Astrocyte of the cerebellum (primary cell): ENCODE measurements at regions not wholly inside any gene's neighbourhood (a gene's known extent, or its start where the extent isn't known, plus 50 kb on each side); places are given as distances from the start of the nearest gene placed in this dataset.
A peak's percentile ranks its signal among the peaks of the same experiment; 100 is the strongest.
"Not testable (repeated sequence)": the region's sequence is repeated elsewhere in the genome, so short reads cannot be mapped to it uniquely, and the experiment has no call there.

Experiments
- DNase-seq: peaks from one replicate; pipeline ENCODE4 v3.0.0-alpha.2; 2011; ENCODE audit warnings: low read depth
- H3K4me3 ChIP-seq: 2 replicates; pipeline ENCODE4 v1.5.1; 2011; ENCODE audit warnings: mild to moderate bottlenecking, low read depth, low read length, moderate library complexity
- in situ Hi-C: cut with HindIII; loops from 2 replicates; pipeline ENCODE4 v1.10.0; 2017; ENCODE audit warnings: low sequenced_read_pairs
- TF ChIP-seq, protein P1 (sequence below): IDR thresholded peaks from 2 replicates; pipeline ENCODE4 v1.5.1; 2012; ENCODE audit warnings: low read length, low read depth, moderate library complexity, mild to moderate bottlenecking; ENCODE audit errors: missing control alignments

DNA sequence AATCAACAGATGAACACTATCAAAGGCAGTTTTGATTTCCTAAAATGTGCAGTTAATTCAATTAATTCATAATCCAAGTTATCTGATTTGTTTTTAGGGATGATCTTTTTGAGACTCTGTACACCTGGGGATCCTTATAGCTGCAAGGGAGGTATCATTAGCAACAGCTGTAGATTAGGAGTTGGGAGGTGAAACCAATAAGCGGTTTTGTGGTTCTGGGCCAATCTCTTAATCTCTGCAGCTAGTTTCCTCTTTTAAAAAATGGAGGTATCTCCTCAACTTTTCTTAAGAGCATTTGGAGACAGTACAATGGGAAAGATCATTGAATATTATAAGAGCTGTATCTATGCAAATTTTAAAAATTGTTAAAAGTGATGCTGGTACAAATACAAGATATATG lies 126.0 kb downstream of the MC4R start:
- no peak for DNase-seq
- in situ Hi-C loops, result no loop called here
- no peak overlapping the region for H3K4me3 ChIP-seq
- TF ChIP-seq, protein P1, sequence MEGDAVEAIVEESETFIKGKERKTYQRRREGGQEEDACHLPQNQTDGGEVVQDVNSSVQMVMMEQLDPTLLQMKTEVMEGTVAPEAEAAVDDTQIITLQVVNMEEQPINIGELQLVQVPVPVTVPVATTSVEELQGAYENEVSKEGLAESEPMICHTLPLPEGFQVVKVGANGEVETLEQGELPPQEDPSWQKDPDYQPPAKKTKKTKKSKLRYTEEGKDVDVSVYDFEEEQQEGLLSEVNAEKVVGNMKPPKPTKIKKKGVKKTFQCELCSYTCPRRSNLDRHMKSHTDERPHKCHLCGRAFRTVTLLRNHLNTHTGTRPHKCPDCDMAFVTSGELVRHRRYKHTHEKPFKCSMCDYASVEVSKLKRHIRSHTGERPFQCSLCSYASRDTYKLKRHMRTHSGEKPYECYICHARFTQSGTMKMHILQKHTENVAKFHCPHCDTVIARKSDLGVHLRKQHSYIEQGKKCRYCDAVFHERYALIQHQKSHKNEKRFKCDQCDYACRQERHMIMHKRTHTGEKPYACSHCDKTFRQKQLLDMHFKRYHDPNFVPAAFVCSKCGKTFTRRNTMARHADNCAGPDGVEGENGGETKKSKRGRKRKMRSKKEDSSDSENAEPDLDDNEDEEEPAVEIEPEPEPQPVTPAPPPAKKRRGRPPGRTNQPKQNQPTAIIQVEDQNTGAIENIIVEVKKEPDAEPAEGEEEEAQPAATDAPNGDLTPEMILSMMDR, result no peak

DNA sequence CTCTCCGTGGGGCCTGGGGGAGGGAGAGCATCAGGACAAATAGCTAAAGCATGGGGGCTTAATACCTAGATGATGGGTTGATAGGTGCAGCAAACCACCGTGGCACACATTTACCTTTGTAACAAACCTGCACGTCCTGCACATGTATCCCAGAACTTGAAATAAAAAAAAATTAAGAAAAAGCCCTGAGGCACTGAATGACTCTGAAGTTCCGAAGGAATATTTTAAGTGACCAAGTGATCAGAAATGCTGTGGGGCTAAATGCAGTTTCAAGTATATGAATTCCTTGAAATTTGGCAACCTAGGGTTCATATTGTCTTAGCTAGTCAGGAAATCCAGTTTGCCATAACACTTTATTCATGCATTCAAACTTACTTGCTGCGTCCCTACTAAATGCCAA lies 127.5 kb downstream of the MC4R start:
- H3K4me3 ChIP-seq, result no peak overlapping the region
- in situ Hi-C loops, result no loop called here
- TF ChIP-seq, protein P1, result no peak
- DNase-seq, result no peak

DNA sequence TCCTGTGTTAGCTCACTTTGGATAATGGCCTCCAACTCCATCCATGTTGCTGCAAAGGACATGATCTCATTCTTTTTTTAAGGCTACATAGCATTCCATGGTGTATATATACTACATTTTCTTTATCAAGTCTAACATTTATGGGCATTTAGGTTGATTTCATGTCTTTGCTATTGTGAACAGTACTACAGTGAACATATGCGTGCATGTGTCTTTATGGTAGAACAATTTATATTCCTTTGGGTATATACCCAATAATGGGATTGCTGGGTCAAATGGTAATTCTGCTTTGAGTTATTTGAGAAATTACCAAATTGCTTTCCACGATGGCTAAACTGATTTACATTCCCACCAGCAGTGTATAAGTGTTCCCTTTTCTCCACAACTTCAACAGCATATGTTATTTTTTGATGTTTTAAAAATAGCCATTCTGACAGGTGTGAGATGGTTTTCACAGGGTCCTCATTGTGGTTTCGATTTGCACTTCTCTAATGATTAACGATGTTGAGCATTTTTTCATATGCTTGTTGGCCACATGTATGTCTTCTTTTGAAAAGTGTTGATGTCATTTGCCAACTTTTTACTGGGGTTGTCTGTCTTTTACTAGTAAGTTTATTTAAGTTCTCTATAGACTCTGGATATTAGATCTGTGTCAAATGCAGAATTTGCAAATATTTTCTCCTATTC lies 133.4 kb downstream of the MC4R start:
- H3K4me3 ChIP-seq, DNase-seq, in situ Hi-C loops: not testable (repeated sequence)

DNA sequence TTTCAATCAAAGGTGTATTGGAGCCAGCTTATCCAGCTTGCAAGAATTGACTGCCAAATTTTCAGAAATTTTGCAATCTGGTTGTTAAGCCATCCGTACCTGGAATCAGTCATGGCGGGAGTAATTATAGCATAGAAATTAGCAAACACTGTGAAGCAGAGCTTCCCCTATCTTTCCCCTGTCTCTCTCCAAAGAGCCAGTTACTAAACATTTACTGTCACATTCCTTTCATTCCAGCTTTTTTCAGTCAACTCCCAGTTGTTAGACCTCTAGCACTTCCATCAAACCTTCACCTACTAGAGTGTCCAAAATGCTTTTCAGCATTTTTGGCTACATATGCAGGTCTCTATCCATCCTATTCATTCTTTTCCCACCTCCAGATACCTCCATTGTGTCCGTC lies 137.4 kb downstream of the MC4R start:
- in situ Hi-C loops, result no loop called here
- no peak for DNase-seq
- H3K4me3 ChIP-seq, result no peak overlapping the region
- TF ChIP-seq, protein P1, result no peak

DNA sequence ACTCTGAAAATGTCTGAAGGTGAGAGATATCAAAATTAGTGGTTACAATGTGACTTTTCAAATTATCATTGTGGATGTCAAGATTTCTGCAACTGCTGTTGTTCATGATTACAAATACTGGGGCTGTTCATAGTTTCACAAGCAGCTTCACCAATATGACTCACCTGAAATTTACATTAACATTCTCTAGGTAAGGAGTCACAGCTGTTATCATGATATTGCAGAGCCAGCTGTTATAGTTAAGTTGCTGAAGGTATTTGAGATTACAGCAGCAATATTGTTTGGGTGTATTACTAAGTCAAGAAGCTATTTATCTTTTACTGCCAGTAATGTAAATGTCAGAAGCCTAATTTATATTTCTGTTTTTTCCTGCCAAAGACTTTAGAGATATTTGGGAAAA lies 140.0 kb downstream of the MC4R start:
- TF ChIP-seq, protein P1, result no peak
- in situ Hi-C loops, result no loop called here
- no peak overlapping the region for H3K4me3 ChIP-seq
- DNase-seq, result peak; percentile 0

DNA sequence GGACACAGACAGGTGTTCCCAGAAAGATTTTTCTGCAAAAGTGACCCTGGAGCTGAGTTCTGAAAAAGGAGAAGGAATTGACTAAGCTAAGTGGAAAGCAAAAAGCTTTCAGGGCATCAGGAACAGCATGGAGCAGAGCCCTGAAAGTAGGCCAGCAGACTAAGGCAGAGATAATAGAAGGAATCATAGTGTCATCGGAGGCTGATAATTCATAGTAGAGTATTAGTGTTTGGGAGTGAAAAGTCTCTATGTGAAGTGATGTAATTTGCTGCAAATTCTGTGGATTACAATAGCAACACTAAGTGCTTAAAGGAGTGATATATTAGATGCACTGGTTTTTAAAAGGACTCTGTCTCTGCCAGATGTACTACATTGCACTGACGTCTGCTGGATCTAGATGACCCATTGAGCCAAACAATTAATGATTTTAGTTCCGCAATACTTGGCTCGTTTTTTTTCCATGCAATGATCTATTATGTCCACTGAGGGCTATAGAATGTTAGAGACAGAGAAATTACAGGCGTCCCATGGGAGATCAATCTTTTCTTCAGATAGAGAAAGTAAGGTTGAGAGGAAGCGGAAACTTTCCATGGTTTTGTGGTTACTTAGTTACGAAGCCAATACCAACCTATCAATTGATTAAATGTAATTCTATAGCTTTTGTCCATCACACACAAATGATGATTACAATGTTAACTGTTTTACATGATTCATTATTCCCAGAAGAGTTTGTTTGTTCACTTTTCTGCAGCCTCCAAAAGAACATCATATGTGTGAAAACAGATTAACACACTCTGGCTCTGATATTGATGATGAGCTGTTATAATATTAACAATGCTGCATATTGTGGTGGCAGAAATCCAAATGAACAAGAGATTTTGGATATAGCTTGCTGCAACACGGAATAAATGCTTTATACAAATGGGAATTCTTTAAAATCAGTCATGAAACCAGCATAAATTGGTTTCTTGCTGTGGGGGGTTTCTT lies 143.7 kb downstream of the MC4R start:
- in situ Hi-C loops, result no loop called here
- TF ChIP-seq, protein P1, result no peak
- H3K4me3 ChIP-seq, result no peak overlapping the region
- DNase-seq, result no peak

DNA sequence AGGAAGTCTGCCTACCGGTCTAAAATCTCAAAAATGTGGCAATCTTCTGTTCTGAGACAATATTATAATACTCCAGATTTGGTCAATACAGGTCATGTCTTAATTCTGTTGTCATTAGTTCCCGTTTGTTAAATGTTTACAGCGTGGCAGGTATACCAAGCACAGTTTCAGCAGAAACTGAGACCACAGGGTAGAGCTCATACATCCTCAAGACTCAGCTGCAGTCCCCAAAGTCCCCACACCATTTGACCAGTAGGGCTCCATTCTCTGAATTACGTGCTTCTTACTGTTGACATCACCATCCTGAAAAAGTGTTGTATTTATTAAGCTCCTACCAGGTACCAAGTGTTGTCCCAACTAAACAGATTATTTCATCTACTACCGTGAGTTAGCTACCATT lies 157.1 kb downstream of the MC4R start:
- TF ChIP-seq, protein P1, result no peak
- DNase-seq, result no peak
- H3K4me3 ChIP-seq, result no peak overlapping the region
- in situ Hi-C loops, result no loop called here
